Uterus (tissue), 3 donors: ENCODE measurements at regions not wholly inside any gene's neighbourhood (a gene's known extent, or its start where the extent isn't known, plus 50 kb on each side); places are given as distances from the start of the nearest gene placed in this dataset.

Experiments
- DNase-seq, 2 donors: peaks; one replicate each; pipeline ENCODE4 v3.0.0-alpha.2; 2019 to 2020
- H3K27ac ChIP-seq, 2 donors: fragments of 200-600 bp; sonication (generic); 1 replicate in 1 of 2; 2 replicates in 1 of 2; pipeline ENCODE4 v1.5.1; 2016 to 2018
- H3K27me3 ChIP-seq, 2 donors: fragments of 200-600 bp; sonication (generic); one replicate each; pipeline ENCODE4 v1.5.1; 2018 to 2019; ENCODE audit warnings: control low read depth in 1 of 2
- H3K36me3 ChIP-seq, 2 donors: fragments of 200-600 bp; sonication (generic); one replicate each; pipeline ENCODE4 v1.5.1; 2019; ENCODE audit warnings: control low read depth in 1 of 2
- H3K4me1 ChIP-seq, 2 donors: fragments of 200-600 bp; sonication (generic); one replicate each; pipeline ENCODE4 v1.5.1; 2018 to 2019; ENCODE audit warnings: control low read depth in 1 of 2
- H3K4me3 ChIP-seq, 2 donors: fragments of 200-600 bp; sonication (generic); 1 replicate in 1 of 2; 2 replicates in 1 of 2; pipeline ENCODE4 v1.5.1; 2018 to 2019; ENCODE audit warnings: mild to moderate bottlenecking in 1 of 2
- H3K9me3 ChIP-seq, 2 donors: fragments of 200-600 bp; sonication (generic); one replicate each; pipeline ENCODE4 v1.5.1; 2019; ENCODE audit warnings: control low read depth in 1 of 2
- POLR2A ChIP-seq, 2 donors: fragments of 450-650 bp; IDR thresholded peaks; one replicate each; pipeline ENCODE4 v1.6.1; 2016; ENCODE audit warnings: antibody characterized with exemption in 2 of 2, mild to moderate bottlenecking in 1 of 2, moderate library complexity in 1 of 2
- intact Hi-C: fragments of 100-400 bp; cut with DNase I; formaldehyde crosslinking; loops from one replicate; pipeline ENCODE4 v1.15.1; 2023; ENCODE audit warnings: low total_unique reads
- TF ChIP-seq, protein P1 (sequence below), 4 experiments: fragments of 200-600 bp in 2 of 4; fragments of 450-650 bp in 2 of 4; sonication (generic) in 2 of 4; IDR thresholded peaks; one replicate each; pipeline ENCODE4 v1.5.1; 2016 to 2019; ENCODE audit warnings: antibody characterized with exemption in 4 of 4, mild to moderate bottlenecking in 2 of 4, moderate library complexity in 1 of 4
- donor health status: DM: yes; HTN: yes; CAD: no.

GRCh38 chr18:75865639-75866038 is 438.1 kb upstream of the SMIM21 start:
- DNase-seq: no peak
- no peaks in the 10 kb centered on the region for H3K4me1 ChIP-seq
- no peaks in the 10 kb centered on the region for H3K27me3 ChIP-seq
- intact Hi-C loops: no loop called here
- H3K4me3 ChIP-seq: no peak overlapping the region
- no peaks in the 10 kb centered on the region for H3K36me3 ChIP-seq
- TF ChIP-seq POLR2A (IDR thresholded peaks at IDR 0.05): no peak
- H3K27ac ChIP-seq: no peak overlapping the region
- H3K9me3 ChIP-seq: no peaks in the 10 kb centered on the region

- TF ChIP-seq, protein P1, sequence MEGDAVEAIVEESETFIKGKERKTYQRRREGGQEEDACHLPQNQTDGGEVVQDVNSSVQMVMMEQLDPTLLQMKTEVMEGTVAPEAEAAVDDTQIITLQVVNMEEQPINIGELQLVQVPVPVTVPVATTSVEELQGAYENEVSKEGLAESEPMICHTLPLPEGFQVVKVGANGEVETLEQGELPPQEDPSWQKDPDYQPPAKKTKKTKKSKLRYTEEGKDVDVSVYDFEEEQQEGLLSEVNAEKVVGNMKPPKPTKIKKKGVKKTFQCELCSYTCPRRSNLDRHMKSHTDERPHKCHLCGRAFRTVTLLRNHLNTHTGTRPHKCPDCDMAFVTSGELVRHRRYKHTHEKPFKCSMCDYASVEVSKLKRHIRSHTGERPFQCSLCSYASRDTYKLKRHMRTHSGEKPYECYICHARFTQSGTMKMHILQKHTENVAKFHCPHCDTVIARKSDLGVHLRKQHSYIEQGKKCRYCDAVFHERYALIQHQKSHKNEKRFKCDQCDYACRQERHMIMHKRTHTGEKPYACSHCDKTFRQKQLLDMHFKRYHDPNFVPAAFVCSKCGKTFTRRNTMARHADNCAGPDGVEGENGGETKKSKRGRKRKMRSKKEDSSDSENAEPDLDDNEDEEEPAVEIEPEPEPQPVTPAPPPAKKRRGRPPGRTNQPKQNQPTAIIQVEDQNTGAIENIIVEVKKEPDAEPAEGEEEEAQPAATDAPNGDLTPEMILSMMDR (IDR thresholded peaks at IDR 0.05): no peak
- no peak for TF ChIP-seq POLR2A (IDR thresholded peaks at IDR 0.05)
- intact Hi-C loops: no loop called here
Observed at GRCh38 chr18:75864816-75865215, 437.3 kb upstream of the SMIM21 start.

GRCh38 chr18:75863696-75864095 is 436.2 kb upstream of the SMIM21 start:
- no peaks in the 10 kb centered on the region for H3K36me3 ChIP-seq
- no peaks in the 10 kb centered on the region for H3K4me1 ChIP-seq
- no peaks in the 10 kb centered on the region for H3K9me3 ChIP-seq
- no peaks in the 10 kb centered on the region for H3K27me3 ChIP-seq
- intact Hi-C loops: no loop called here
- TF ChIP-seq, protein P1 (IDR thresholded peaks at IDR 0.05): no peak
- no peak for TF ChIP-seq POLR2A (IDR thresholded peaks at IDR 0.05)
- H3K27ac ChIP-seq: no peak overlapping the region
- no peak overlapping the region for H3K4me3 ChIP-seq
- DNase-seq: no peak

More at GRCh38 chr18:75864816-75865215, 437.3 kb upstream of the SMIM21 start:
- H3K9me3 ChIP-seq: no peaks in the 10 kb centered on the region
- DNase-seq: no peak
- H3K27me3 ChIP-seq: no peaks in the 10 kb centered on the region
- H3K4me3 ChIP-seq: no peak overlapping the region
- no peaks in the 10 kb centered on the region for H3K4me1 ChIP-seq
- no peak overlapping the region for H3K27ac ChIP-seq
- no peaks in the 10 kb centered on the region for H3K36me3 ChIP-seq

- Histone ChIP-seq H3K4me3 (no peak overlapping the region), H3K4me1 (no peaks in the 10 kb centered on the region), H3K9me3 (no peaks in the 10 kb centered on the region), H3K27ac (no peak overlapping the region), H3K36me3 (no peaks in the 10 kb centered on the region), H3K27me3 (no peaks in the 10 kb centered on the region)
- no peak for DNase-seq
- TF ChIP-seq POLR2A (IDR thresholded peaks at IDR 0.05): no peak
- TF ChIP-seq, protein P1 (IDR thresholded peaks at IDR 0.05): no peak
- intact Hi-C loops: no loop called here
Observed at GRCh38 chr18:75862458-75862857, 435.0 kb upstream of the SMIM21 start.

DNA sequence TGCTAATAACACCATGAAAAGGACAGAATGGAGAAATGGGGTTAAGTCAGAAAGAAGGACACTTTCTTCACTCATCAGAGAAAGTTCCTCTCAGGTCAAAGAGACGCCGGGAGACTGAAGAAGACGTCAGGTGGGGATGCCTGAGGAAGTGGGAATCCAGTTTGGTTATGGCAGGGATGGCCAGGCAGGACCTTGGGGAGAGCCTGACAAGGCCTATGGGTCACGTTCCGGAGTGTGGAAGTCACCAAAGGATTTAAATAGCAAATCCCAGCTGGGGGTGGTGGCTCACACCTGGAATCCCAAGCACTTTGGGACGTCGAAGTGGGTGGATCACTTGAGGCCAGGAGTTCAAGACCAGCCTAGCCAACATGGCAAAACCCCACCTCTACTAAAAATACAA is 432.7 kb upstream of the SMIM21 start:
- Histone ChIP-seq H3K4me3 (no peak overlapping the region), H3K4me1 (no peaks in the 10 kb centered on the region), H3K9me3 (no peaks in the 10 kb centered on the region), H3K27ac (no peak overlapping the region), H3K36me3 (no peaks in the 10 kb centered on the region), H3K27me3 (no peaks in the 10 kb centered on the region)
- TF ChIP-seq, protein P1 (IDR thresholded peaks at IDR 0.05): no peak
- no peak for DNase-seq
- intact Hi-C loops: no loop called here

DNA sequence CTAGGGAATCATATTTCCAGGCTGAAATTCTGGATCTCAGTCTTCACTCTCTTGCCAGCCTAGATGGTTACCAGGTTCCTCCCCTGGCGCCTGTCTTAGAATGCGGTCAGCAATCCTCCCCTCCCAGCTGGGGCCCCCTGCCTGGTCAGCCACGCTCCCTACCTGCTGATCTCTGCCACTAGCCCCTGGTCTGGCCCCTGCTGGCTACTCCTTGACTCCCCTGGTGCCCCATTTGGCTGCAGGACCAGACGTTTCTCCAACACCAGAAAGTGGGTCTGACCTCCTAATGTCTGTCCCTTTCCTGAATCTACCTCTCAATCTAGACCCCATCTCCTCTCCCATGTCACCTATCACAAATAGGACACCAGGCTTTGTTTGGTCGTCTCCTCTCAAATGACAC is 432.0 kb upstream of the SMIM21 start:
- Histone ChIP-seq H3K27ac (no peak overlapping the region), H3K27me3 (no peaks in the 10 kb centered on the region), H3K9me3 (no peaks in the 10 kb centered on the region), H3K36me3 (no peaks in the 10 kb centered on the region), H3K4me1 (no peaks in the 10 kb centered on the region), H3K4me3 (no peak overlapping the region)
- no peak for TF ChIP-seq POLR2A (IDR thresholded peaks at IDR 0.05)
- TF ChIP-seq, protein P1 (IDR thresholded peaks at IDR 0.05): no peak
- DNase-seq: no peak
- intact Hi-C loops: no loop called here
